IPS-NIHi11 (cell line): ENCODE measurements at regions not wholly inside any gene's neighbourhood (a gene's known extent, or its start where the extent isn't known, plus 50 kb on each side); places are given as distances from the start of the nearest gene placed in this dataset.
"Not testable (repeated sequence)": the region's sequence is repeated elsewhere in the genome, so short reads cannot be mapped to it uniquely, and the experiment has no call there.

Source experiments
- DNase-seq: peaks from one replicate; pipeline ENCODE4 v3.0.0; 2012; ENCODE audit warnings: mixed read lengths, low spot score

DNA sequence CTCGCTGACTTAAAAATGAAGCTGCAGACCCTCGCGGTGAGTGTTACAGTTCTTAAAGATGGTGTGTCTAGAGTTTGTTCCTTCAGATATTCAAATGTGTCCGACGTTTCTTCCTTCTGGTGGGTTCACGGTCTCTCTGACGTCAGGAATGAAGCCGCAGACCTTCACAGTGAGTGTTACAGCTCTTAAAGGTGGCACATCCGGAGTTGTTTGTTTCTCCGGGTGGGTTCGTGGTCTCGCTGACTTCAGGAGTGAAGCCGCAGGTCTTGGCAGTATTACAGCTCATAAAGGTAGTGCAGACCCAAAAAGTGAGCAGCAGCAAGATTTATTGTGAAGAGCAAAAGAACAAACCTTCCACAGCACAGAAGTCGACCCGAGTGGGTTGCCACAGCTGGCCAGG is 316.1 kb downstream of the SIPA1L2 start:
- not testable (repeated sequence) for DNase-seq

DNA sequence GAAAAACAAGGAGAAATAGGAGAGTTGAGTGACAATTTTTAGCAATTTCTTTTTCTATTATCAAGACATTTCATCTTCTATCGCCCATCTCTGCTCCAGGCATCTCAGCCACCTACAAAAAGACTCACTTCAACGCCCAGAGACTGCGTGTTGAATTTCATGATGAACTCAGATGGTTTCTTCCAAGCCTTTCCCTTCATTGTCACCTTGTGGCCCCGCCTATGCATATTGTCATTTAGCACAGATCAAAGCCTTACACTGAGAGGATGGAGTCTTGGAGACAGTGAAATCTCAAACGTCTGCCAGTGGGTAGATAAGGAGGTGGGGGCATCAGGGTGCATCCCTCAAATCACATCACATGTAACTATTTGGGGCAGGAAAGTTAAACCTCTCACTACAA is 319.4 kb downstream of the SIPA1L2 start:
- DNase-seq = no peak

GRCh38 chr1:232308616-232309015 is 321.3 kb downstream of the SIPA1L2 start:
- DNase-seq = no peak

GRCh38 chr1:232307296-232308017 is 322.5 kb downstream of the SIPA1L2 start:
- peak; percentile 21 for DNase-seq

- peak; percentile 58 for DNase-seq
Observed at GRCh38 chr1:232306269-232306961, 323.5 kb downstream of the SIPA1L2 start.

- no peak for DNase-seq
Observed at GRCh38 chr1:232305050-232305449, 324.9 kb downstream of the SIPA1L2 start.

DNA sequence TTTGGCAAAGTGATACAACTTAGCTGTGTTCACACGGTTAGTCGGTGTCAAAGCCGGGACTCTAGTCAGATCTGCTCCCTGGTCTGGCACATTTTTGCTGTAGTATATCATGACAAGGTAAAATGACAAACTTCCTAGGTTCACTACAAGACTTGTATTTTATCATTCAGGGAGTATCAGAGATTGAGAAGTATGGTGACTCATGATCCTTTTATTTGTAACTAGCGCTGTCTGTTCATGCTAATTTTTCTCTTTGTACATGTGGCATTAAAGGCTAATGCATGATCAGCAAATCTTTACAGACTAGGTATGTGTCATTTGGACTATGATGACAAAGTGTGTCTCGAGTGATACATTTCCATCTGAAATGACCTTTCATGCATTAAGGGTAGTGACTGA is 326.7 kb downstream of the SIPA1L2 start:
- DNase-seq = no peak

DNA sequence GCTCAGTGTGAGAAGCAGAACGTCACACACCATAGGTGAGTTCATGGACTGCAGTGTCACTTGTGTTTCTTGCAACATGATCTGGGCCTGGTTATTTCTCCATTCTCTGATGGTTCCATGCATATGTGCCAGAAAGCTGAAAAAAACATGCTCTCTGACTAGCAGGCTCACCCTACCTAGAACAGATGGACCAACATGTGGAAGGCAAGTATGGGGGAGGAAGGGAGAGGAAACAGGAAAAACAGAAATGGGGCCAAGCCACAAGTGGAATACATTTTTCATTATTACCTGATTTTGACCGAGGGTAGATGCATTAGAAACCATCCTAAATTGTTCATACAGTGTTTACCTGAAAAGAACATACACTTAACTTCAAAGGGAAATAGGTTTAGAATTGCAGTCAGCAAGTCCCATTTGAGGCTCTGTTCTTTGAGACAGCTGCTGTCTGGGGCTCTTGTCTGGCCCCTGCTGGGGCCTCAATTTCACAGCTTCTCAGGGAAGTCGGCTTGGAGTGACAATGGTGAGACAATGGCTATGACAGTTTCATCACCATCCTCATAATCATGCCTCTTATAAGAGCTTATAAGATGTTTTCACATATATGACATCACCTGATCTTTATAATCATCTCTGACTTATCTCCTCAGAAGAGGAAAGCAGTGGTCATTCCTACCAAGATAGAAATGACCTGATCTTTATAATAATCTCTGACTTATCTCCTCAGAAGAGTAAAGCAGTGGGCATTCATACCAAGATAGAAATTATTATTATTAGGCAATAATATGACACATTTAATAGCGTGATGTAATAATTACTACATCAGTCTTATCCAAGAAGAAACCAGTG is 327.3 kb downstream of the SIPA1L2 start:
- no peak for DNase-seq

GRCh38 chr1:232301246-232301645 is 328.7 kb downstream of the SIPA1L2 start:
- DNase-seq = no peak

DNA sequence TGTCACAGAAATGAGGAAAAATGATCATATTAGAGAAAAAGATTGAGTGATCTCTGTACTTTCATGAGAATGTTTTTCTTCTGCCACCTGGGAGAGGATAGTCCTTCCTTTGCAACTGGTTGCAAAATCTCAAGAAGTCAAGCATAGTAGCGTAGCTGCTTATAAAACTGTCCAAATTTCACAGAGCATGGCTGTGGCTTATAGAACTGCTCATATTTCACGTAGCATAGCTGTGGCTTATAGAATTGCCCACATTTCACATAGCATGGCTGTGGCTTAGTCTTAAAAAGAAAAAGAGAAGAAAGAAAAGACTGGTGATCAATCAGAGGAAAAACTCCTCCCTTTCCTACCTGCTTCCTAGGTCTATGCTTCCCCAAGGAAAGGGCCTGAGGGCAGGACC is 329.5 kb downstream of the SIPA1L2 start:
- no peak for DNase-seq

GRCh38 chr1:232296461-232296860 is 333.5 kb downstream of the SIPA1L2 start:
- no peak for DNase-seq

DNA sequence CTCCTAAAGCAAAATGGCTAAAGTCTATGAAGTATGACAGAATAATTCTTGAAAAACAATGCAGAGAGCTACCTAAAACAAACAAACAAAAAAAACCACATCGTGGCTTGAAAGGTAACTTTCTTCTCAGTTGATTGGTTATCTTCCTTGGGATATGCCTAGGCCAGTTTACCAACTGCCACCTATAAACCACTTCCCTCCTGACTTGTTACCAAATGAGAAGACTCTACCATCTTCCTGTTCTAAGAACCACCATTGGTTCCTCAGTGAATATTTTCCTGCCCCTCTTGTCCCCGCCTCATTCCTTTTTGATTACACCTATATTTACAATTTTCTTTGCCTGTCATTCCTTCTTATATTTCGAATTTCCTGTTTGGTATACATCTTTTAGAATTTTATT is 336.6 kb downstream of the SIPA1L2 start:
- DNase-seq = no peak

DNA sequence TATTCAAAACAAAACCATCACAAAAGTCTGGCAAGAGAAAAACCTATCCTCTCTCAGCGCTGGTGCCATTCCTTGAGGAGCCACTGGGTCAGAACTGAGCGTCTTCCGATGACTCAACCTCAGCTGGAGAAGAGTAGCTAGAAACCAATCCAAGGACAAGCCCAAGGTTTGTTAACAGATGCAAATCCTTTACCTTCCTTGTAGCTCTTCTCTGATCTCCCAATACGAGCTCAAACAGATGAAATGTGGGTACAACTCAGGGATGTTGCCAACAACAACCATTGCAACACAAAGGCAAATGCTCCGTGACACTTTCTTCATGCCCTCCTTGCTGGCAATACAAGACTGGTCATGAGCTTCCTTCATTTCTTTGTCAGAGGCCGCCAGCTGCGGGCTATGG is 337.1 kb downstream of the SIPA1L2 start:
- DNase-seq = no peak

DNA sequence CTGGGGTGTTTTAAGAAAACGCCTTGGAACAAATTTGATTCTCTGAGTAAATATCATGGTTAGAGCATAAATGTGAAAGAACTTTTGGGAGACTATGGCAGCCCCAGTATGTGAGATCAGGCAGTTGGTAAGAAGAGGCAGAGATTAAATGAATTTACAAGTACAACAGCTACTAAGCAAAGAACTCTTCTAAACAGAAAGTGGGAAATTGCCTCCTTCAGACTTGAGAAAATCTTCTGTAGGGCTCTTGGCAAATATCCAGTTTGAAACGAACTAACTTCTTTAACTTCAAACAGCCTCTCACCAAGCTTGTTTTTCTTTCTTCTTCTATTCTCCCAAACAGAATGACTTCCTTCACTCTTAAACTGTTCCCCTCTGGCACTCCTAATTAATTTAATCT is 337.7 kb downstream of the SIPA1L2 start:
- no peak for DNase-seq

- no peak for DNase-seq
Observed at GRCh38 chr1:232291681-232292080, 338.3 kb downstream of the SIPA1L2 start.

GRCh38 chr1:232291261-232291660 is 338.7 kb downstream of the SIPA1L2 start:
- DNase-seq = no peak

GRCh38 chr1:232290570-232290969 is 339.4 kb downstream of the SIPA1L2 start:
- DNase-seq = no peak

DNA sequence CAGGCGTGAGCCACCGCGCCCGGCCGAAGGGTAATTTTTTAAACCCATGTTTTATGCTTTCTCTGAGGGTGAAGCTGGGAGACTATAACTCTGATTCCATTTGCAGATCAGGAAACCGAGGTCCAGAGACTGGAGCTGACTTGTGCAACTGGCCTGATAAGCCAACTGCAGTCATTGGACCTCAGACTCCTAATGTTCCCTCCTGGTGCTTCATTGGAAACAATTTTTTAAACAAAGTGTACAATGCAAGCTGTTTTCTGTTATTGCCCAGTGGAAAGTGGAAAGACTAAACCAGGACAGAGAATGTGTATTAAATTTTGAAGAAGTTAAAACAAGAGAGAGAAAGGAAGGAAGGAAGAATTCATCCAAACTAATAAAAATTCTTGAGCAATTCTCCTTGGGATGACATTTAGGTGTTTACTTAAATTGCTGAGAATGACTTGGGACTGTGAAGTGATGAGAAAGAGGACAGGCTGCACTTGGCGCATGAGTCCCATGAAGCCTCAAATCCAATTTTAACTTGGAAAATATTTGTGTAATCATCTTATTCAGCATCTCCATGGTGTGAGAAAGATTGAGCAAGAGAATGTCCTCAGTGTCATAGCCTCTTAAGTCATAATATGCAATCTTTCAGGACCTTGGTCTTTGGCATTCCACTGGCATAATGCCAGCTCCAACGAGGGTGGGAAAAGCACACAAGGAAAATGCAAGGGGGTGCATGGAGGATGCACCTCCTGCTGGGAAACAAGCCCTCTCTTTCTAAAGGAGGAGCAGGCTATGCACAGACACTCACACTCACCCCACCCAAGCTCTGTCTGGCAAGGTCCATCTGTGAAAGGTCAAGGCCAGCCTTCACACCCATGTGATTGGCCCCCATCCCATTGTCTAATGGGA is 342.0 kb downstream of the SIPA1L2 start:
- no peak for DNase-seq

DNA sequence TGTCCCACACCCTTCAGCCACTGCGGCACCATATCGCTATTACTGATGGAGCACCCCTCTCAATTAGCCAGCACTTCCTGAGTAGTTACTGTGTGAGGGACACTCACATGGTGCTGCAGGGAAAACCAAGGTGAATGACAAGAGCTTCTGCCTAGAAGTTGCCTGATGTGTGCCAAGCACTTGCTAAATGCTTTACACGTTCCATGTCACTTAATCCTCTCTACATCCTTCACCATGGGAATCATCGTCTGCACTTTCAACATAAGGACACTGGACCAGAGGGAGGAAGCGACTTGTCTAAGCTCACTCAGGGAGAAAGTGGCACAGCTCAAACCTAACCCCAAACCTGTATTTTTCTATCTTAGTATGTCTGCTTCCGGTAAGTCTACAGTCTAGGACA is 344.8 kb downstream of the SIPA1L2 start:
- DNase-seq = no peak

GRCh38 chr1:232283864-232284263 is 346.1 kb downstream of the SIPA1L2 start:
- DNase-seq = no peak

DNA sequence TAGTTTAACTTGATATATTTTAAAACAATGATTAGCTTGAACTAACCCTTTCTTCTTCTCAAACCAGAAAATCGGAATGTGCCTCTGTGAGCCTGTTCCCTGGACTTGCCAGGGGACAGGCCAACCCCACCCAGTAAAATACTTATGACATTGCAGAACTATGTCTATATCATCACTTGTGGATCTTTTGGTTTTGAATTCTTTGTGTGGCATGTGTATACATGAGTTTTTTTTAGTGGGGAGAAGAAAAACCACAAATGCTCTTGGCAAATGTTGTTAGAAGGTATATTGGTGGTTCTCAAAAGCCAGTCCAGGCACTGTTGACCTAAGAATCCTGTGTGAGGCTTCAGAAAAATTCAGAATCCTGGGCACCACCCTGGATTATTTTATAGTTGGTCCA is 347.4 kb downstream of the SIPA1L2 start:
- DNase-seq = no peak

- DNase-seq = peak; percentile 66
Observed at GRCh38 chr1:232280910-232281309, 349.0 kb downstream of the SIPA1L2 start.
